WTC11 (cell line): ENCODE measurements at regions not wholly inside any gene's neighbourhood (a gene's known extent, or its start where the extent isn't known, plus 50 kb on each side); places are given as distances from the start of the nearest gene placed in this dataset.
A peak's percentile ranks its signal among the peaks of the same experiment; 100 is the strongest.
"Not testable (repeated sequence)": the region's sequence is repeated elsewhere in the genome, so short reads cannot be mapped to it uniquely, and the experiment has no call there.

Source experiments
- ATAC-seq: fragments of 200-7000 bp; cut with Tn5 transposase; 2 replicates; pipeline ENCODE4 v1.10.0; 2021; ENCODE audit warnings: mild to moderate bottlenecking, moderate library complexity
- CTCF ChIA-PET: fragments of 300-600 bp; sonication (Branson Sonifier 250); formaldehyde crosslinking; loops from one replicate; lab custom pipeline; 2021; ENCODE audit warnings: antibody characterized with exemption; lab: Charles Lee
- POLR2A ChIA-PET: fragments of 350-600 bp; sonication (Branson Sonifier 250); formaldehyde crosslinking; loops from one replicate; lab custom pipeline; 2021; ENCODE audit warnings: antibody characterized with exemption; lab: Charles Lee
- DNase-seq: peaks from one replicate; pipeline ENCODE4 v3.0.0; 2021; ENCODE audit warnings: low spot score
- H3K27ac Mint-ChIP-seq: 2 replicates; pipeline ENCODE4 v1.8.0; 2021; ENCODE audit warnings: mixed read lengths
- H3K27me3 Mint-ChIP-seq: 2 replicates; pipeline ENCODE4 v1.8.0; 2021; ENCODE audit warnings: low read depth, mild to moderate bottlenecking, moderate library complexity, mixed read lengths
- H3K36me3 Mint-ChIP-seq: 2 replicates; pipeline ENCODE4 v1.8.0; 2021; ENCODE audit warnings: mixed read lengths
- H3K4me1 Mint-ChIP-seq: 2 replicates; pipeline ENCODE4 v1.8.0; 2022; ENCODE audit warnings: mixed read lengths
- H3K4me3 Mint-ChIP-seq: 2 replicates; pipeline ENCODE4 v1.8.0; 2021; ENCODE audit warnings: mild to moderate bottlenecking, moderate library complexity, mixed read lengths
- H3K9me3 Mint-ChIP-seq: 2 replicates; pipeline ENCODE4 v1.8.0; 2021; ENCODE audit warnings: mixed read lengths
- ATF3 ChIP-seq: sonication (generic); formaldehyde crosslinking; conservative IDR thresholded peaks from 2 replicates; pipeline ENCODE4 v1.8.1; 2022; ENCODE audit warnings: mild to moderate bottlenecking, missing genetic modification reagents
- CTCF ChIP-seq: fragments of 200-600 bp; IDR thresholded peaks from 2 replicates; pipeline ENCODE4 v1.8.0; 2022; ENCODE audit warnings: antibody characterized with exemption
- E2F4 ChIP-seq: sonication (generic); formaldehyde crosslinking; IDR thresholded peaks from 2 replicates; pipeline ENCODE4 v1.8.1; 2022; ENCODE audit warnings: low read depth, mild to moderate bottlenecking, moderate library complexity, missing genetic modification reagents, borderline replicate concordance
- ELF4 ChIP-seq: sonication (generic); formaldehyde crosslinking; IDR thresholded peaks from 2 replicates; pipeline ENCODE4 v1.8.1; 2022; ENCODE audit warnings: low read depth, mild to moderate bottlenecking, moderate library complexity, missing genetic modification reagents
- EMX1 ChIP-seq: fragments of 250-450 bp; sonication (Bioruptor Pico); IDR thresholded peaks from 2 replicates; pipeline ENCODE4 v1.8.0; 2021; ENCODE audit warnings: mild to moderate bottlenecking
- ESRRA ChIP-seq: sonication (generic); formaldehyde crosslinking; IDR thresholded peaks from 2 replicates; pipeline ENCODE4 v1.8.1; 2022; ENCODE audit warnings: mild to moderate bottlenecking, missing genetic modification reagents, borderline replicate concordance
- FOXP4 ChIP-seq: sonication (generic); formaldehyde crosslinking; IDR thresholded peaks from 2 replicates; pipeline ENCODE4 v1.8.0; 2022; ENCODE audit warnings: mild to moderate bottlenecking, missing genetic modification reagents
- IRF1 ChIP-seq: sonication (generic); formaldehyde crosslinking; IDR thresholded peaks from 2 replicates; pipeline ENCODE4 v1.8.0; 2023; ENCODE audit warnings: missing genetic modification reagents
- MXD4 ChIP-seq: fragments of 250-450 bp; sonication (Bioruptor Pico); IDR thresholded peaks from 2 replicates; pipeline ENCODE4 v1.8.0; 2021; ENCODE audit warnings: mild to moderate bottlenecking, moderate library complexity, borderline replicate concordance
- MYBL2 ChIP-seq: sonication (generic); formaldehyde crosslinking; IDR thresholded peaks from 2 replicates; pipeline ENCODE4 v1.8.1; 2023; ENCODE audit warnings: mild to moderate bottlenecking, moderate library complexity, missing genetic modification reagents
- NFATC4 ChIP-seq: fragments of 250-450 bp; sonication (Bioruptor Pico); IDR thresholded peaks from 2 replicates; pipeline ENCODE4 v1.9.0; 2021; ENCODE audit warnings: mild to moderate bottlenecking
- NFE2L1 ChIP-seq: sonication (generic); formaldehyde crosslinking; IDR thresholded peaks from 2 replicates; pipeline ENCODE4 v1.8.1; 2023; ENCODE audit warnings: missing genetic modification reagents
- SOX15 ChIP-seq: fragments of 250-450 bp; sonication (Bioruptor Pico); IDR thresholded peaks from 2 replicates; pipeline ENCODE4 v1.9.0; 2021; ENCODE audit warnings: mild to moderate bottlenecking
- SP1 ChIP-seq: sonication (generic); formaldehyde crosslinking; conservative IDR thresholded peaks from 2 replicates; pipeline ENCODE4 v1.8.1; 2022; ENCODE audit warnings: missing genetic modification reagents
- TEAD1 ChIP-seq: sonication (generic); formaldehyde crosslinking; IDR thresholded peaks from 2 replicates; pipeline ENCODE4 v1.8.0; 2022; ENCODE audit warnings: mild to moderate bottlenecking, missing genetic modification reagents
- TP53 ChIP-seq: sonication (generic); formaldehyde crosslinking; IDR thresholded peaks from 2 replicates; pipeline ENCODE4 v1.8.1; 2023; ENCODE audit warnings: mild to moderate bottlenecking, missing genetic modification reagents
- ZMAT4 ChIP-seq: fragments of 250-450 bp; sonication (Bioruptor Pico); IDR thresholded peaks from 2 replicates; pipeline ENCODE4 v1.9.0; 2021; ENCODE audit warnings: mild to moderate bottlenecking
- ZSCAN18 ChIP-seq: fragments of 250-450 bp; sonication (Bioruptor Pico); IDR thresholded peaks from 2 replicates; pipeline ENCODE4 v2.1.2; 2022; ENCODE audit warnings: mild to moderate bottlenecking, moderate library complexity

- TF ChIP-seq E2F4 (CRISPR knock-in tag) (no peak), ZMAT4 (CRISPR knock-in tag) (no peak), SOX15 (CRISPR knock-in tag) (no peak), ATF3 (CRISPR knock-in tag) (no peak), TP53 (CRISPR knock-in tag) (no peak)
Measured at GRCh38 chr3:181935915-181936314, 224.2 kb downstream of the SOX2 start (continued).

- no peak for TF ChIP-seq ZSCAN18
- no peak for TF ChIP-seq MYBL2
- TF ChIP-seq ELF4, result no peak
- TF ChIP-seq NFE2L1 (CRISPR knock-in tag), result no peak
- POLR2A ChIA-PET, result no interaction called here
- no peaks in the 10 kb centered on the region for H3K27me3 Mint-ChIP-seq
- H3K4me3 Mint-ChIP-seq, result no peak overlapping the region
- H3K36me3 Mint-ChIP-seq, result no peaks in the 10 kb centered on the region
- H3K27ac Mint-ChIP-seq, result no peak overlapping the region
- H3K9me3 Mint-ChIP-seq, result no peaks in the 10 kb centered on the region
- DNase-seq (no peak), ATAC-seq (no peak)
- peaks cover 27% of the 10 kb centered on the region for H3K4me1 Mint-ChIP-seq
- CTCF ChIA-PET, result no interaction called here
Measured at GRCh38 chr3:181936774-181937173, 225.0 kb downstream of the SOX2 start.

- H3K9me3 Mint-ChIP-seq, POLR2A ChIA-PET, CTCF ChIA-PET, H3K27ac Mint-ChIP-seq, H3K36me3 Mint-ChIP-seq, H3K27me3 Mint-ChIP-seq, ATAC-seq, DNase-seq, H3K4me3 Mint-ChIP-seq: not testable (repeated sequence)
- peaks cover 40% of the 10 kb centered on the region for H3K4me1 Mint-ChIP-seq
Measured at GRCh38 chr3:181938580-181938979, 226.9 kb downstream of the SOX2 start.

- H3K4me3 Mint-ChIP-seq, result peak overlapping the region; percentile 7; the same call in 1 of the 2 replicates
- POLR2A ChIA-PET, result no interaction called here
- CTCF ChIA-PET, result interaction anchor here (0.9 to 1.5 kb wide), 3 partner anchors 213 to 240 kb away, joined by 3 to 5 read pairs (median 3); no protein-coding TSS in a partner anchor
Measured at GRCh38 chr3:181940703-181941102, 229.0 kb downstream of the SOX2 start.

GRCh38 chr3:181941250-181941649 is 229.5 kb downstream of the SOX2 start:
- Mint-ChIP-seq H3K27ac (no peak overlapping the region), H3K36me3 (peaks cover 3% of the 10 kb centered on the region; the same call in 1 of the 2 replicates), H3K27me3 (peaks cover 4% of the 10 kb centered on the region), H3K4me3 (no peak overlapping the region), H3K9me3 (peaks cover 4% of the 10 kb centered on the region; the same call in 1 of the 2 replicates), H3K4me1 (peaks cover 44% of the 10 kb centered on the region)
- POLR2A ChIA-PET, result no interaction called here
- CTCF ChIA-PET, result interaction anchor here (0.6 to 1.5 kb wide), 3 partner anchors 239 to 772 kb away, joined by 3 to 6 read pairs (median 5); no protein-coding TSS in a partner anchor
- no peak for DNase-seq
- no peak for ATAC-seq
- TF ChIP-seq EMX1 (CRISPR knock-in tag), result no peak
- TF ChIP-seq MXD4 (CRISPR knock-in tag), result no peak
- TF ChIP-seq FOXP4, result no peak
- no peak for TF ChIP-seq CTCF
- TF ChIP-seq NFATC4, result no peak

More at GRCh38 chr3:181940703-181941102, 229.0 kb downstream of the SOX2 start:
- Mint-ChIP-seq H3K4me1 (peaks cover 42% of the 10 kb centered on the region), H3K27me3 (peaks cover 4% of the 10 kb centered on the region)
- TF ChIP-seq TP53 (CRISPR knock-in tag) (no peak), SP1 (CRISPR knock-in tag) (no peak), EMX1 (CRISPR knock-in tag) (no peak), ESRRA (CRISPR knock-in tag) (no peak), IRF1 (CRISPR knock-in tag) (no peak), TEAD1 (CRISPR knock-in tag) (no peak), MXD4 (CRISPR knock-in tag) (no peak)
- TF ChIP-seq, all 79 proteins: peak for 0
- peaks cover 4% of the 10 kb centered on the region; the same call in 1 of the 2 replicates for H3K9me3 Mint-ChIP-seq
- DNase-seq (no peak), ATAC-seq (peak; percentile 75)
- peaks cover 3% of the 10 kb centered on the region; the same call in 1 of the 2 replicates for H3K36me3 Mint-ChIP-seq
- H3K27ac Mint-ChIP-seq, result peak overlapping the region; percentile 41
